Lung (tissue), 11 donors: ENCODE measurements at regions not wholly inside any gene's neighbourhood (a gene's known extent, or its start where the extent isn't known, plus 50 kb on each side); places are given as distances from the start of the nearest gene placed in this dataset.

Experiments
- ATAC-seq: fragments of 200-7000 bp; cut with Tn5 transposase; one replicate; pipeline ENCODE4 v1.9.1; 2020; ENCODE audit warnings: moderate number of reproducible peaks; ENCODE audit not compliant: insufficient read depth, low FRiP score
- DNase-seq, 3 donors: peaks; one replicate each; pipeline ENCODE4 v3.0.0-alpha.2; 2013 to 2017
- H3K27ac ChIP-seq, 2 donors: one replicate each; pipeline ENCODE4 v1.5.1; 2013; ENCODE audit warnings: mild to moderate bottlenecking in 2 of 2, moderate library complexity in 2 of 2, control low read depth in 1 of 2, inconsistent platforms in 1 of 2, low read depth in 1 of 2, low read length in 1 of 2
- H3K27me3 ChIP-seq, 3 donors: one replicate each; pipeline ENCODE4 v1.5.1; 2013; ENCODE audit warnings: low read length in 2 of 3; ENCODE audit not compliant: control insufficient read depth in 3 of 3, insufficient read depth in 3 of 3
- H3K36me3 ChIP-seq, 4 donors: one replicate each; pipeline ENCODE4 v1.5.1; 2013; ENCODE audit warnings: low read length in 4 of 4, mild to moderate bottlenecking in 1 of 4, moderate library complexity in 1 of 4; ENCODE audit not compliant: control insufficient read depth in 4 of 4, insufficient read depth in 4 of 4
- H3K4me1 ChIP-seq, 5 donors: one replicate each; pipeline ENCODE4 v1.5.1; 2013; ENCODE audit warnings: low read length in 5 of 5, mild to moderate bottlenecking in 2 of 5, moderate library complexity in 1 of 5; ENCODE audit not compliant: control insufficient read depth in 5 of 5, insufficient read depth in 5 of 5
- H3K4me3 ChIP-seq: one replicate; pipeline ENCODE4 v1.5.1; 2013; ENCODE audit warnings: mild to moderate bottlenecking, control low read depth, moderate library complexity
- H3K9ac ChIP-seq, 2 donors: one replicate each; pipeline ENCODE4 v1.5.1; 2013; ENCODE audit warnings: low read length in 2 of 2, control low read depth in 1 of 2; ENCODE audit not compliant: insufficient read depth in 1 of 2
- H3K9me3 ChIP-seq, 4 donors: one replicate each; pipeline ENCODE4 v1.5.1; 2013; ENCODE audit warnings: low read length in 3 of 4, mild to moderate bottlenecking in 1 of 4, moderate library complexity in 1 of 4; ENCODE audit not compliant: control insufficient read depth in 4 of 4, insufficient read depth in 3 of 4
- WGBS, 2 donors: extraction: QIAGEN DNeasy Blood & Tissue Kit; methylation state at CpG; one replicate each; pipeline ENCODE4 v1.1.7; 2013; 5-methylcytosine and 5-hydroxymethylcytosine counted together
- TF ChIP-seq, protein P1 (sequence below): IDR thresholded peaks from 2 replicates; pipeline ENCODE4 v1.5.1; 2012; ENCODE audit warnings: mild to moderate bottlenecking; ENCODE audit errors: control extremely low read depth, extremely low read depth
- donor health status: control.
- donor health status: control.
- donor health status: Bipolar disorder and iron deficiency.
- donor health status: healthy.
- donor health status: DM: yes; HTN: yes; CAD: no.

DNA sequence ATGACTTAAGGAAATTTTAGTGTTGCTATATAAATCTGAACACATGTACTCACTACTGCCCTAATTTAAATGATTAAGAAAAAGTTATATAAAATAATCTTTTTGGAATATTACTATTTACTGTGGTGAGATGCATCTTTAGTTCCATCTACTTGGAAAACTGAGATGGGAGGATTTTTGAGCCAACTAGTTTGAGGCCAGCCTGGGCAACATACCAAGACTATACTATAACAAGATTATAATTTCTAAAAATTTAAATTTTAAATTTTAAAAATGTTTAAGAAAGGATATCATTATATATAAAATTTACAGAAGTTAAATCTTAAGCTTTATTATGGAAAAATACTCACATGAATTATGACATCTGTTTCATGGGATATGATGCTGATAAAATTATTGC is 530.8 kb upstream of the IGFBP3 start:
- Histone ChIP-seq H3K27ac (no peak overlapping the region), H3K4me3 (no peak overlapping the region), H3K36me3 (no peaks in the 10 kb centered on the region), H3K27me3 (no peaks in the 10 kb centered on the region), H3K9me3 (peaks cover 0 to 2% (median 0%) of the 10 kb centered on the region in 4 donors), H3K9ac (no peak overlapping the region), H3K4me1 (no peaks in the 10 kb centered on the region)
- no peak for DNase-seq
- TF ChIP-seq, protein P1, sequence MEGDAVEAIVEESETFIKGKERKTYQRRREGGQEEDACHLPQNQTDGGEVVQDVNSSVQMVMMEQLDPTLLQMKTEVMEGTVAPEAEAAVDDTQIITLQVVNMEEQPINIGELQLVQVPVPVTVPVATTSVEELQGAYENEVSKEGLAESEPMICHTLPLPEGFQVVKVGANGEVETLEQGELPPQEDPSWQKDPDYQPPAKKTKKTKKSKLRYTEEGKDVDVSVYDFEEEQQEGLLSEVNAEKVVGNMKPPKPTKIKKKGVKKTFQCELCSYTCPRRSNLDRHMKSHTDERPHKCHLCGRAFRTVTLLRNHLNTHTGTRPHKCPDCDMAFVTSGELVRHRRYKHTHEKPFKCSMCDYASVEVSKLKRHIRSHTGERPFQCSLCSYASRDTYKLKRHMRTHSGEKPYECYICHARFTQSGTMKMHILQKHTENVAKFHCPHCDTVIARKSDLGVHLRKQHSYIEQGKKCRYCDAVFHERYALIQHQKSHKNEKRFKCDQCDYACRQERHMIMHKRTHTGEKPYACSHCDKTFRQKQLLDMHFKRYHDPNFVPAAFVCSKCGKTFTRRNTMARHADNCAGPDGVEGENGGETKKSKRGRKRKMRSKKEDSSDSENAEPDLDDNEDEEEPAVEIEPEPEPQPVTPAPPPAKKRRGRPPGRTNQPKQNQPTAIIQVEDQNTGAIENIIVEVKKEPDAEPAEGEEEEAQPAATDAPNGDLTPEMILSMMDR, result no peak
- ATAC-seq, result no peak

DNA sequence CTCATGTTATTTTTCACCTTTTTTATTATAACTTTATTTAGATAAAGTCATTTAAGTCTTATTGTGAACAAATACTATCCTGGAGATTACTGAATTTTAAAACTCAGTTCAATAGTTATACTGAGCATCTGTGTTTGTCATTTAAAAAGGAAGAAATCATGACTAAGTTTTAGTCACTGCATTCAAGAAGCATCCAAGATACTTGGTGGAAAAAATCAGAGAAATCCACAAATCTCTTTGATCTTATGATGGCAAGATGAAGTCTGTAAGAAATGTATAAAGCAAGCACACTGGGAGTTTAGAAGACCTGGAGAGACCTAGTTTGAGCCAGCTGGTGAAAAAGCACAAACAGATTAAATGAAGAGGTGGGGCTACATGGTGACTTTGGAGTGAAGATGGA is 529.8 kb upstream of the IGFBP3 start:
- Histone ChIP-seq H3K4me1 (no peaks in the 10 kb centered on the region), H3K9me3 (no peaks in the 10 kb centered on the region), H3K27me3 (no peaks in the 10 kb centered on the region), H3K36me3 (no peaks in the 10 kb centered on the region), H3K4me3 (no peak overlapping the region), H3K27ac (no peak overlapping the region), H3K9ac (no peak overlapping the region)
- DNase-seq (no peak), ATAC-seq (no peak)
- TF ChIP-seq, protein P1, result no peak

DNA sequence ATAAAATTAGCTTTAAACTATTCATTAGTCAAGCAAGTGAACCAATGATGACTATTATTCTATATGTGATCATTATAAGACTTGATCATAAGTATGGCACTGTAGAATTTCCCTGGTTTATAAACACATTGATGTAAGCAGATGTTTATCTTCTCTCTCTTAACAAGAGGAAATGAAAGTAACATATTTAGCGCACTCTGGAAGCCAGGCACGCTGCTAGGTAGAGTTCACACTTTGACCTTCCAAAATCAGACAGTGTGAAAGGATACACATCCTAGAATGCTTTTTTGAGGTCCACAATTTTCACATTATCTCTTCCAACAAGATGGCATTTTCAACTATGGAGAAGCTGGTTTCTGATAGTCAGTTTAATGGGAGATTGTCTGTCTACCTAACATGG is 529.4 kb upstream of the IGFBP3 start:
- H3K4me3 ChIP-seq, result no peak overlapping the region
- ATAC-seq, result no peak
- WGBS, 2 donors, result 60 to 64% methylated on average over 2 of the region's 2 CpGs
- no peak for DNase-seq
- H3K27ac ChIP-seq, result no peak overlapping the region
- no peaks in the 10 kb centered on the region for H3K36me3 ChIP-seq
- H3K4me1 ChIP-seq, result no peaks in the 10 kb centered on the region
- no peak overlapping the region for H3K9ac ChIP-seq
- H3K9me3 ChIP-seq, result no peaks in the 10 kb centered on the region
- no peaks in the 10 kb centered on the region for H3K27me3 ChIP-seq
- TF ChIP-seq, protein P1, result no peak

DNA sequence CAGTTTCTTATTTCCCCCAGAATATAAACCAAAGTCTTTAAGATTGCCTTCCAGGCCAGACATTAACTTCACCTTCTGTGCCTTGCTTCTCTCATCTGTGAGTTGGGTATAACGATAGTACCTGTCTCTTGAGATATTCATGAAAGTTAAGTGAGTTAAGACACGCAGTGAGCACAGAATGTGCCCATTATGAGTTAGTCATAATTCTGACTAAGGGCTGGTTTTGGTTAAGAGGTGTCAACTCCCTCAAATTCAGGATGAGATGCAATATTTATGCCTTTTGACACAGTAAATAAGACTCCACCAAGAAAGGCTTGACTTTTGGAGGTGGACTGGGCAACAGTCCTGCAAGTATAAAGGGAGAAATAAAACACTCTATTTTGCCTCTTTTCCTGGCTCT is 528.7 kb upstream of the IGFBP3 start:
- ATAC-seq, result no peak
- Histone ChIP-seq H3K9ac (no peak overlapping the region), H3K36me3 (no peaks in the 10 kb centered on the region), H3K27ac (no peak overlapping the region), H3K4me1 (no peaks in the 10 kb centered on the region), H3K9me3 (no peaks in the 10 kb centered on the region), H3K27me3 (no peaks in the 10 kb centered on the region), H3K4me3 (no peak overlapping the region)
- TF ChIP-seq, protein P1, result no peak
- DNase-seq, result no peak
- 76 to 97% methylated on average over 2 of the region's 2 CpGs for WGBS, 2 donors
